ENCODE measurements at regions not wholly inside any gene's neighbourhood (a gene's known extent, or its start where the extent isn't known, plus 50 kb on each side); places are given as distances from the start of the nearest gene placed in this dataset.

DNA sequence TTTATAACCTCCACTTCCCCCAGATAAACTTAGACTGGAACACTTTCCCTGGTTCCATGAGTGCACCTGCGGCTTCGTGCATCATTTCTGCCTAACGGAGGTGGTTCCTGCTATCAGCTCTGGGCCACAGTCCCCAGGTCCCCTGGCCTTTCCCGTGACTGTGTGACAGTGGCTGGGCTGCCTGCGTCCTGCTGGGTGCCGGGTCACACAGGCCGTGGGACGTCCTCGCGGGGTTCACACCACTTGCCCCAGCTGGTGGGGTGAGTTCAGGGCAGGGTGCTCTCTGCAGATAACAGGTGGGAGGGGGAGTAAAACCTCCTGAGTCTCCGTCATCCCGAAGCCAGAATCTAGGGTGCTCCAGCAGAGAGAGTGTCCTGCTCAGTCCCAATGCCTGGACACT lies 58.7 kb upstream of the CFAP46 start:
- no peak overlapping the region for H3K4me3 ChIP-seq
- peaks cover 0 to 46% (median 22%) of the 10 kb centered on the region in 7 donors for H3K27me3 ChIP-seq
- WGBS, 2 donors, result 83 to 88% methylated on average over 12 of the region's 12 CpGs
- H3K4me1 ChIP-seq, result no peaks in the 10 kb centered on the region
- DNase-seq (no peak), ATAC-seq (no peak)
- intact Hi-C loops (cut with DNase I), result no loop called here
- no peaks in the 10 kb centered on the region for H3K9me3 ChIP-seq
- H3K27ac ChIP-seq, result no peak overlapping the region
- H3K36me3 ChIP-seq, result no peaks in the 10 kb centered on the region
- TF ChIP-seq, protein P1, sequence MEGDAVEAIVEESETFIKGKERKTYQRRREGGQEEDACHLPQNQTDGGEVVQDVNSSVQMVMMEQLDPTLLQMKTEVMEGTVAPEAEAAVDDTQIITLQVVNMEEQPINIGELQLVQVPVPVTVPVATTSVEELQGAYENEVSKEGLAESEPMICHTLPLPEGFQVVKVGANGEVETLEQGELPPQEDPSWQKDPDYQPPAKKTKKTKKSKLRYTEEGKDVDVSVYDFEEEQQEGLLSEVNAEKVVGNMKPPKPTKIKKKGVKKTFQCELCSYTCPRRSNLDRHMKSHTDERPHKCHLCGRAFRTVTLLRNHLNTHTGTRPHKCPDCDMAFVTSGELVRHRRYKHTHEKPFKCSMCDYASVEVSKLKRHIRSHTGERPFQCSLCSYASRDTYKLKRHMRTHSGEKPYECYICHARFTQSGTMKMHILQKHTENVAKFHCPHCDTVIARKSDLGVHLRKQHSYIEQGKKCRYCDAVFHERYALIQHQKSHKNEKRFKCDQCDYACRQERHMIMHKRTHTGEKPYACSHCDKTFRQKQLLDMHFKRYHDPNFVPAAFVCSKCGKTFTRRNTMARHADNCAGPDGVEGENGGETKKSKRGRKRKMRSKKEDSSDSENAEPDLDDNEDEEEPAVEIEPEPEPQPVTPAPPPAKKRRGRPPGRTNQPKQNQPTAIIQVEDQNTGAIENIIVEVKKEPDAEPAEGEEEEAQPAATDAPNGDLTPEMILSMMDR (IDR thresholded peaks at IDR 0.05), result no peak

DNA sequence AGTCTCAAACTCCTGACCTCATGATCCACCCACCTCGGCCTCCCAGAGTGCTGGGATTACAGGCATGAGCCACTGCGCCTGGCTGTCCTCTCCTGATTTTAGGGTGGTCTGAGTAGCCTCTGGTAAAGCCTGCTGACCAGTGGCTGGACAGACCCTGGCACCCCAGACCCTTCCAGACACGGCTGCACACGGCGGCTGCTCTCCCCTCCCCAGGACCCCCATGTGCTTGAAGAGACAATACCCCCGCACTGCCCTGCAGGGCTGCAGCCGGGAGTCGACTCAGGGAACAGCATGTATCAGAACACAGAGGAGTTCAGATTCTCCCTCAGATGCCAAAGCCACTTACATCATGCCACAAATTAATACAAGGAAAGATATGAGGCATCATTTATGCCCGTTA lies 58.3 kb upstream of the CFAP46 start:
- no peak for DNase-seq
- peaks cover 0 to 49% (median 26%) of the 10 kb centered on the region in 7 donors for H3K27me3 ChIP-seq
- no peak overlapping the region for H3K27ac ChIP-seq
- TF ChIP-seq, protein P1 (IDR thresholded peaks at IDR 0.05), result no peak
- H3K4me1 ChIP-seq, result no peaks in the 10 kb centered on the region
- no peaks in the 10 kb centered on the region for H3K9me3 ChIP-seq
- 78 to 82% methylated on average over 9 of the region's 9 CpGs for WGBS, 2 donors
- no peak overlapping the region for H3K4me3 ChIP-seq
- H3K36me3 ChIP-seq, result no peaks in the 10 kb centered on the region
- no peak for ATAC-seq
- intact Hi-C loops (cut with DNase I), result no loop called here

DNA sequence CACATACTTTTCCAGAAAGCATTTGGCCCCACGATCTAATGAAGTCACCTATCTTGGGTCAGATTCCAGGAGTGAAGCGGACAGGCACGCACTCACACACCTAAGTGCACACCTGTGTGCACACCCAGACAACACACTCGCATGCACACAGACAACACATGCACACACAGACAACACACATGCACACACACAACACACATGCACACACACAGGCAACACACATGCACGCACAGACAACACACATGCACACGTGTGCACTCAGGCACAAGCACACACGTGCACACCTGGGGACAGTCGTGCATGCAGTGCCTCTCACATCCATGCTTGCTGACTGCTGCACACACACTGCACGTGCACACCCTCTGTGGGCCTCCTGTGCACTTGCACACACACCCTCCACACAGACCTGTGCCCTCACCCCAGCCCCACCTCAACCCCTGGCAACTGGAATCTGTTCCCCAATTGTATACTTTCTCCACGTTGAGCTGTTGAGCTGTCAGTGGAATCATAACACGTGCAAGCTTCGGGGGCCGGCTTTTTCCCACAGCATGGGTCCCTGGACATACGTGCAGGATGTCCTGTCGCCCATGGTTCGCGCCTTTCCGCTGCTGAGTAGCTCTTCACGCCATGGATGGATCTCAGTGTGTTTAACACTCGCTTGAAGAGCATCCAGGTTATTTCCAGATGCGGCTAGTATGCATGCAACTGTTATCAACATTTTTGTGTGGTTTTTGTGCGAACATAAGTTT lies 55.3 kb upstream of the CFAP46 start:
- Histone ChIP-seq H3K36me3 (no peaks in the 10 kb centered on the region), H3K27me3 (peaks cover 0 to 63% (median 34%) of the 10 kb centered on the region in 7 donors), H3K9me3 (no peaks in the 10 kb centered on the region), H3K4me1 (peaks cover 0 to 5% (median 0%) of the 10 kb centered on the region in 9 donors), H3K4me3 (no peak overlapping the region), H3K27ac (no peak overlapping the region)
- TF ChIP-seq, protein P1 (IDR thresholded peaks at IDR 0.05), result no peak
- intact Hi-C loops (cut with DNase I), result no loop called here
- DNase-seq, result peak in 1 of 2 donors; percentile 1
- WGBS, 2 donors, result 83% methylated on average over 22 of the region's 22 CpGs
- ATAC-seq, result no peak

DNA sequence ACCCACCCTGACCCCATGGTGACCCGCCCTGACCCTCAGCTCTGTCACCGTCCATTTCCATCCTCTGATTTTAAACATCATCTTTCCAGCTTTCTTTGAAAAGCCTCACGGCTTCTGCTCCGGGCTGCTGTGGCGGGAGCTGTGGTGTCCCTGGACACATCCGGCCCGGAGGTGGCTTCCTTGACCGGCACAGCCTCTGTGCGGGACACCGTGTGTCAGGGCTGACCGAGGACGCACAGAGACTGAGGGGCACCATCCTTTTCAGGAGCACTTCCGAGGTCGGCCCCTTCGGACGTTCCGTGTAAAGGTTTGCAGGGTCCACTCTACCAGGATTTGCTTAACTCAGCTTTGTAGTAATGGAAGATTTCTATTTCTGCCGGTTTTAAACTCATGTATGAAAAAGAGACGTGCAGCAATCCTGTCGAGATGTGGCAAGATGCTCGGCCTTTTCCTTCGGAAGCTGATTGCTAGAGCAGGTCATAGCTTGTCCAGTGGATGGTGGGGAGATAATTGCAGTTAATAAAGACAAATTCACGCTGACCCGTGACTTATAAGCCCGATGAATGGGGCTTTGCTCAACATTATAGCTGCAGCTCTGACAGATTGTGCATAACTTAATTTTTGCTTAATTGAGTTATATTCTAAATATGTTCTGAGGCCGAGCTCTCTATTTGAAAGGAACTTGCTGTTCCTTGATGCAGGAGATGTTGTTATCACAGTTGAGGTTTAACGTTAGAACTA lies 54.4 kb upstream of the CFAP46 start:
- DNase-seq, result peak in 1 of 2 donors; percentile 5
- H3K27ac ChIP-seq, result no peak overlapping the region
- peaks cover 0 to 5% (median 0%) of the 10 kb centered on the region in 9 donors for H3K4me1 ChIP-seq
- TF ChIP-seq, protein P1 (IDR thresholded peaks at IDR 0.05), result no peak
- intact Hi-C loops (cut with DNase I), result no loop called here
- H3K4me3 ChIP-seq, result no peak overlapping the region
- ATAC-seq, result no peak
- WGBS, 2 donors, result 79 to 80% methylated on average over 27 of the region's 27 CpGs
- H3K9me3 ChIP-seq, result no peaks in the 10 kb centered on the region
- H3K36me3 ChIP-seq, result no peaks in the 10 kb centered on the region
- H3K27me3 ChIP-seq, result peaks cover 0 to 70% (median 33%) of the 10 kb centered on the region in 7 donors

Data from heart right ventricle (tissue), 16 donors.